Memory B cell (primary cell): ENCODE measurements at regions not wholly inside any gene's neighbourhood (a gene's known extent, or its start where the extent isn't known, plus 50 kb on each side); places are given as distances from the start of the nearest gene placed in this dataset.

ENCODE experiments used
- ATAC-seq: fragments of 150-1000 bp; cut with Tn5 transposase; 2 replicates; pipeline ENCODE4 v1.10.0; 2021; ENCODE audit warnings: low read depth, mild to moderate bottlenecking, moderate library complexity
- DNase-seq, 2 donors: peaks; one replicate each; pipeline ENCODE4 v3.0.0; 2022; ENCODE audit warnings: low spot score in 2 of 2
- H3K27ac Mint-ChIP-seq: one replicate; pipeline ENCODE4 v1.8.0; 2022; ENCODE audit warnings: mild to moderate bottlenecking, moderate library complexity, mixed read lengths
- H3K27me3 Mint-ChIP-seq: one replicate; pipeline ENCODE4 v1.8.0; 2022; ENCODE audit warnings: mixed read lengths
- H3K36me3 Mint-ChIP-seq: one replicate; pipeline ENCODE4 v1.8.0; 2022; ENCODE audit warnings: mild to moderate bottlenecking, mixed read lengths
- H3K4me1 Mint-ChIP-seq: one replicate; pipeline ENCODE4 v1.8.0; 2022; ENCODE audit warnings: mixed read lengths
- H3K4me3 Mint-ChIP-seq: one replicate; pipeline ENCODE4 v1.8.0; 2022; ENCODE audit warnings: mild to moderate bottlenecking, moderate library complexity, mixed read lengths
- H3K9me3 Mint-ChIP-seq: one replicate; pipeline ENCODE4 v1.8.0; 2022; ENCODE audit warnings: mixed read lengths

- DNase-seq (no peak), ATAC-seq (no peak)
- Mint-ChIP-seq H3K27ac (no peak overlapping the region), H3K27me3 (peaks cover 1% of the 10 kb centered on the region), H3K9me3 (no peaks in the 10 kb centered on the region), H3K4me3 (no peak overlapping the region), H3K36me3 (no peaks in the 10 kb centered on the region), H3K4me1 (no peaks in the 10 kb centered on the region)
These were observed 58.0 kb upstream of the SPATA31C2 start for GRCh38 chr9:88196142-88196790.

DNA sequence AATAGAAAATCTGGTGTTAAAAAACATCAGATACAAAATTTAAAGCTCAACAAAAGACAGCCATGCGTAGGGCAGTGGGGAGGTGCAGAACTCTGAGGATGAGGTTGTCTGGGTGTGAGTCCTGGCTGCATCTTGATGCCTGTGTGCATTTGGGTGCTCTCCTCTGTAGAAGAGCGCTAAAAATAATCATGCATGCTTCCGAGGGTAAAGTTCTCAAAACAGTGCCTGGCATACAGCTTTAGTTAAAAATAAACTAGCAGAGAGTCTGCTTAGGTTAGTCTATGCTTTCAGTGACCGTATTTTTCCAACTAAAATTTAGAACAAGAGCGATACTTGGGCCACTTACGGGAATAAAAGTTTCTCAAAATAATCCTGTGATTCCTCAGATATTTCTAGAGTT, 55.5 kb upstream of the SPATA31C2 start:
- H3K27ac Mint-ChIP-seq = no peak overlapping the region
- ATAC-seq (no peak), DNase-seq (no peak)
- peaks cover 12% of the 10 kb centered on the region for H3K9me3 Mint-ChIP-seq
- no peak overlapping the region for H3K4me3 Mint-ChIP-seq
- peaks cover 3% of the 10 kb centered on the region for H3K27me3 Mint-ChIP-seq
- no peaks in the 10 kb centered on the region for H3K36me3 Mint-ChIP-seq
- no peaks in the 10 kb centered on the region for H3K4me1 Mint-ChIP-seq

DNA sequence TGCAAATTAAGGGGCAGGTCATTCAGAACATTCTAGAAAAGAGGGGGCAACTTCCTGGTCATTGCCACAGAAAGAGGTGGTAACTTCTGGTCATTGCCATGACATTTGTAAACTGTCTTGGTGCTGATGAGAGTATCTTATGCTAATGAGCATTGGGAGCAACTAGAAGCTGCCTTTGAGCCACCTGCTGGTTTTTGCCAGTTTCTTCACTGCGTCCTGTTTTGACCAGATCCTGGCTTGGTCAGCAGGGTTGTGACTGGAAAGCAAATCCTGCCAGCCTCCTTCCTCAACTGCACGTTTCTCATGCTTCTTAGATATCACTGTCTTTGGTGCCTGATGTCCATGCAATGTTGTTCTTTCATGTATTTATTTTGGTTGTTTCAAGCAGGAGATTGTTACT, 53.2 kb upstream of the SPATA31C2 start:
- H3K27me3 Mint-ChIP-seq = peaks cover 1% of the 10 kb centered on the region
- no peak overlapping the region for H3K4me3 Mint-ChIP-seq
- H3K9me3 Mint-ChIP-seq = peaks cover 12% of the 10 kb centered on the region
- DNase-seq (no peak), ATAC-seq (no peak)
- no peaks in the 10 kb centered on the region for H3K36me3 Mint-ChIP-seq
- H3K27ac Mint-ChIP-seq = no peak overlapping the region
- no peaks in the 10 kb centered on the region for H3K4me1 Mint-ChIP-seq

- Mint-ChIP-seq H3K27me3 (peaks cover 1% of the 10 kb centered on the region), H3K4me3 (no peak overlapping the region), H3K4me1 (no peaks in the 10 kb centered on the region), H3K36me3 (no peaks in the 10 kb centered on the region), H3K27ac (no peak overlapping the region), H3K9me3 (peaks cover 12% of the 10 kb centered on the region)
- DNase-seq (no peak), ATAC-seq (no peak)
These were observed 51.1 kb upstream of the SPATA31C2 start for GRCh38 chr9:88189371-88189770.
